ENCODE measurements at regions not wholly inside any gene's neighbourhood (a gene's known extent, or its start where the extent isn't known, plus 50 kb on each side); places are given as distances from the start of the nearest gene placed in this dataset.

DNA sequence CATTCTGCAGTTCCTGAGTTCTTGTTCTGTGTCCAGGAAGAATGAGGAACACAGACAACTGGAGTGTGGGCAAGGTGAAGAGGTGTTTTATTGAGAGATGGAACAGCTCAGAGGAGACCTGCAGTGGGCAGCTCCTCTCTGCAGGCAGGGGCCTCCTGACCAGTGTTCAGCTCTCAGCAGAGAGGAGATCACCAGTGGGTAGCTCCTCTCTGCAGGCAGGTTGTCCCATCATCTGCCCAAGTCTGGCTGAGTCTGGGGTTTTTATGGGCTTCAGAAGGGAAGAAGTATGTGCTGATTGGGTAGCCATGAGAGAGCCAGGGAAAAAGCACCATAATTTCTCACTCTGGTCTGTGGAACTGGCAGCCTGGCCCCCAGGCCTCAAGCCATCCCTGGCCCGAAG is 56.0 kb upstream of the RASGEF1B start:
- Histone ChIP-seq H3K9ac (ENCODE audit: low read depth in 2 of 2, low read length in 2 of 2) (no peak overlapping the region), H3K36me3 (no peaks in the 10 kb centered on the region), H3K27me3 (no peaks in the 10 kb centered on the region), H3K4me3 (no peak overlapping the region), H3K9me3 (no peaks in the 10 kb centered on the region), H3K4me1 (no peaks in the 10 kb centered on the region), H3K27ac (no peak overlapping the region)
- intact Hi-C loops (cut with DNase I): no loop called here
- TF ChIP-seq, protein P1, sequence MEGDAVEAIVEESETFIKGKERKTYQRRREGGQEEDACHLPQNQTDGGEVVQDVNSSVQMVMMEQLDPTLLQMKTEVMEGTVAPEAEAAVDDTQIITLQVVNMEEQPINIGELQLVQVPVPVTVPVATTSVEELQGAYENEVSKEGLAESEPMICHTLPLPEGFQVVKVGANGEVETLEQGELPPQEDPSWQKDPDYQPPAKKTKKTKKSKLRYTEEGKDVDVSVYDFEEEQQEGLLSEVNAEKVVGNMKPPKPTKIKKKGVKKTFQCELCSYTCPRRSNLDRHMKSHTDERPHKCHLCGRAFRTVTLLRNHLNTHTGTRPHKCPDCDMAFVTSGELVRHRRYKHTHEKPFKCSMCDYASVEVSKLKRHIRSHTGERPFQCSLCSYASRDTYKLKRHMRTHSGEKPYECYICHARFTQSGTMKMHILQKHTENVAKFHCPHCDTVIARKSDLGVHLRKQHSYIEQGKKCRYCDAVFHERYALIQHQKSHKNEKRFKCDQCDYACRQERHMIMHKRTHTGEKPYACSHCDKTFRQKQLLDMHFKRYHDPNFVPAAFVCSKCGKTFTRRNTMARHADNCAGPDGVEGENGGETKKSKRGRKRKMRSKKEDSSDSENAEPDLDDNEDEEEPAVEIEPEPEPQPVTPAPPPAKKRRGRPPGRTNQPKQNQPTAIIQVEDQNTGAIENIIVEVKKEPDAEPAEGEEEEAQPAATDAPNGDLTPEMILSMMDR (IDR thresholded peaks at IDR 0.05): no peak
- DNase-seq: no peak

DNA sequence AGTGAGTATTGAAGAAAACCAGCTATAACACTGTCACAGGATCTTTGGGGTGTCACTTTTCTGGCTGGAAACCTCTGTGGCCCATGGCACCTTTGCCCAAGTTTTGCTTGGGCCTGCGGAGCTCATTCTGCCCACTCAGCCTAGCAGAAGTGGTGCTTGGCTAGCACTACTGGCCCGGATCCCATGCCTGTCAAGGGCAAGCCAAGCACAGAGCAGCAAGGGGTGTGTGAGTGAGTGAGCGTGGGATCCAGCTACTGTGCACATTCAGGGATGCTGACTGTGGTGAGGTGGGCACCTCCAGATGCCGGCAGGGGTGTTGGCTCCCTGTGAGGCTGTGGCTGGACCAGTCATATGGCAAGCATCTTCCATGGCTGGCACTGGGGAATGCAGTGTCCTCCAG is 55.4 kb upstream of the RASGEF1B start:
- no peak overlapping the region for H3K27ac ChIP-seq
- no peaks in the 10 kb centered on the region for H3K9me3 ChIP-seq
- no peaks in the 10 kb centered on the region for H3K4me1 ChIP-seq
- H3K27me3 ChIP-seq: no peaks in the 10 kb centered on the region
- no peak overlapping the region for H3K9ac ChIP-seq (ENCODE audit: low read depth in 2 of 2, low read length in 2 of 2)
- DNase-seq: no peak
- TF ChIP-seq, protein P1 (IDR thresholded peaks at IDR 0.05): no peak
- H3K36me3 ChIP-seq: no peaks in the 10 kb centered on the region
- intact Hi-C loops (cut with DNase I): no loop called here
- H3K4me3 ChIP-seq: no peak overlapping the region

DNA sequence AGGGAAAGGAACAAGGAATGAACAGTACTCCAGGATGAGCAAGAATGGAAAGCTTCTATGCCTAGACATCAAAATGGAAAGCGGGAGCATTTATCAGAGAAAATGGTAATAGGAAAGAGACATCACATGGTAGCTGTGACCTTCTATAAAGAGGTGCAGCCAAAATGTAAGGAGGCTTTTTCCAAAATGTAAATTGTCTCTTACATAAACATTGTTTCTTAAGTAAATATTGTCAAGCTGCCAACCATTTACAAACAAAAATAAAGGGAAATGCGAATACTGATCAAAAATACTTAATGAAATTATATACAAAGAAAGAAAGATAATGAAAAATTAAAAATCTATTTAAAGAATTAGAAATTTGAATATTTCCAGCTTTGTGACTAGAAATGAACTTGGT is 55.0 kb upstream of the RASGEF1B start:
- Histone ChIP-seq H3K9me3 (no peaks in the 10 kb centered on the region), H3K4me3 (no peak overlapping the region), H3K4me1 (no peaks in the 10 kb centered on the region), H3K27me3 (no peaks in the 10 kb centered on the region), H3K36me3 (no peaks in the 10 kb centered on the region), H3K9ac (ENCODE audit: low read depth in 2 of 2, low read length in 2 of 2) (no peak overlapping the region), H3K27ac (no peak overlapping the region)
- intact Hi-C loops (cut with DNase I): no loop called here
- TF ChIP-seq, protein P1 (IDR thresholded peaks at IDR 0.05): no peak
- no peak for DNase-seq

DNA sequence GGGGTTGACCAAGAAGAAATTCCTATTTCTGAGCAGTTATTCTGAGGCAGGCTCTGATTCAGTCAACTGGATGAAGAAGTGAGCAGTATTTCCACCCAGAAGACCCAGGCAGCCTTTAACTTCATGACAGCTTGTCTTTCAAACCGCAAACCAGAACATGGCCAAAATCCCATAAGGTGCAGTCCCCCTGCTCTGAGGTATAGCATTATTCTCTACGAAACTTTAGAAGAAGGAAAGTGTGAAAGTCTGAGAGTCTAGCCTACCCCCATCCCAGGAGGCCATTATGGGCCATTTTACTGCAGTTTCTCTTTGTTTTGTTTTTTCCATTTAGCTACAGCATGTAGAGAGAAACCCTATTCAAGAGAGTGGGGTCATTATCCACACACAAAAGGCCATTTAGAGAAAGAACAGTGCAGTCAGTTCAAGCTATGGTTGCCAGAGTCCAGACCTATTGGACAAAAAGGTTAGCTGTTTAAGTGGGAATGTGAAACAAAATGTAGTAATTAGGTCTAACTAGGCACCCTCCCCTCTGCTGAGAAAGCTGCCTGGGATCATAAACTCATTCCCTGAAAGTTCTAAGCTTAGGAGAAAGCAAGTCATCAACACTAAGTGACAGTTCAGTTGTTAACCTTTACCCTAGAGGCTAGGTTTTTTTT is 52.1 kb upstream of the RASGEF1B start:
- Histone ChIP-seq H3K4me3 (no peak overlapping the region), H3K9ac (ENCODE audit: low read depth in 2 of 2, low read length in 2 of 2) (no peak overlapping the region), H3K36me3 (no peaks in the 10 kb centered on the region), H3K27me3 (no peaks in the 10 kb centered on the region), H3K27ac (peak overlapping the region; percentile 45), H3K9me3 (no peaks in the 10 kb centered on the region), H3K4me1 (no peaks in the 10 kb centered on the region)
- TF ChIP-seq, protein P1 (IDR thresholded peaks at IDR 0.05): no peak
- intact Hi-C loops (cut with DNase I): no loop called here
- DNase-seq: no peak

DNA sequence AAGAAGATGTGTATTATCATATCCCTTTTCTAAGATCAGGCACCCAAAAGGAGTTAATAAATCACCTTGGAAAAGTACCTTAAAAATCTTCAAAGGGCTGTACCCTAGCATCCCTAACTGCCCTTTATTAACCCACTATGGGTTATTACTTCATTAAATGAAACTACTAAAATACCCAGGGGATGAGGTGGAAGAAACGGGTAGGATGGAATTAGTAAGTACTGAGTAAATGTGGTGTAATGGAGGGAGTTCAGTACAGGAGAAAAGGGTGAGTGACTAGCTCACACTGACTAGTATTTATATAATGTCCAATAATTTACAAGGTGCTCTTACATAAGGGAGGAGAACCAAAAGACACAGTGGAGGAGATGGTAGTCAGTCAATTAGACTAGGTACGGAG is 51.0 kb upstream of the RASGEF1B start:
- Histone ChIP-seq H3K9me3 (no peaks in the 10 kb centered on the region), H3K9ac (ENCODE audit: low read depth in 2 of 2, low read length in 2 of 2) (no peak overlapping the region), H3K4me1 (no peaks in the 10 kb centered on the region), H3K27me3 (no peaks in the 10 kb centered on the region), H3K36me3 (no peaks in the 10 kb centered on the region), H3K27ac (no peak overlapping the region), H3K4me3 (no peak overlapping the region)
- TF ChIP-seq, protein P1 (IDR thresholded peaks at IDR 0.05): no peak
- intact Hi-C loops (cut with DNase I): no loop called here
- no peak for DNase-seq

Data from colonic mucosa (tissue), 4 donors.